Prostate gland (tissue), 2 donors: ENCODE measurements at regions not wholly inside any gene's neighbourhood (a gene's known extent, or its start where the extent isn't known, plus 50 kb on each side); places are given as distances from the start of the nearest gene placed in this dataset.
"Not testable (repeated sequence)": the region's sequence is repeated elsewhere in the genome, so short reads cannot be mapped to it uniquely, and the experiment has no call there.

ENCODE experiments used
- DNase-seq: peaks from one replicate; pipeline ENCODE4 v3.0.0-alpha.2; 2019; ENCODE audit warnings: low spot score
- H3K27ac ChIP-seq, 2 donors: fragments of 200-600 bp; sonication (generic); 2 replicates each; pipeline ENCODE4 v1.5.1; 2017 to 2019
- H3K27me3 ChIP-seq: fragments of 200-600 bp; sonication (generic); replicated peaks from 2 replicates; pipeline ENCODE4 v1.5.1; 2019; ENCODE audit not compliant: insufficient read depth
- H3K36me3 ChIP-seq, 2 donors: fragments of 200-600 bp; sonication (generic); 1 replicate in 1 of 2; 2 replicates in 1 of 2; pipeline versions ENCODE4 v1.5.1 to v1.8.1; 2017 to 2019
- H3K4me1 ChIP-seq: fragments of 200-600 bp; sonication (generic); replicated peaks from 2 replicates; pipeline ENCODE4 v1.5.1; 2019
- H3K4me3 ChIP-seq, 2 donors: fragments of 200-600 bp; sonication (generic); 2 replicates each; pipeline ENCODE4 v1.5.1; 2017 to 2019
- H3K9me3 ChIP-seq: fragments of 200-600 bp; sonication (generic); 2 replicates; pipeline ENCODE4 v1.5.1; 2017
- POLR2A ChIP-seq: fragments of 450-650 bp; IDR thresholded peaks from one replicate; pipeline ENCODE4 v1.6.1; 2016; ENCODE audit warnings: antibody characterized with exemption, mild to moderate bottlenecking
- POLR2AphosphoS5 ChIP-seq: sonication (generic); formaldehyde crosslinking; IDR thresholded peaks from one replicate; pipeline ENCODE4 v1.6.1; 2017; ENCODE audit warnings: antibody characterized with exemption
- WGBS: methylation state at CpG from one replicate; pipeline ENCODE4 v1.1.5; 2018; 5-methylcytosine and 5-hydroxymethylcytosine counted together
- intact Hi-C: fragments of 100-400 bp; cut with DNase I; formaldehyde crosslinking; loops from one replicate; pipeline ENCODE4 v1.14.2; 2022
- TF ChIP-seq, protein P1 (sequence below), 4 experiments: fragments of 200-600 bp in 2 of 4; fragments of 450-650 bp in 2 of 4; sonication (generic) in 2 of 4; IDR thresholded peaks; 1 replicate in 3 of 4; 2 replicates in 1 of 4; pipeline ENCODE4 v1.5.1; 2016 to 2019; ENCODE audit warnings: antibody characterized with exemption in 4 of 4, mild to moderate bottlenecking in 2 of 4, moderate library complexity in 2 of 4

DNA sequence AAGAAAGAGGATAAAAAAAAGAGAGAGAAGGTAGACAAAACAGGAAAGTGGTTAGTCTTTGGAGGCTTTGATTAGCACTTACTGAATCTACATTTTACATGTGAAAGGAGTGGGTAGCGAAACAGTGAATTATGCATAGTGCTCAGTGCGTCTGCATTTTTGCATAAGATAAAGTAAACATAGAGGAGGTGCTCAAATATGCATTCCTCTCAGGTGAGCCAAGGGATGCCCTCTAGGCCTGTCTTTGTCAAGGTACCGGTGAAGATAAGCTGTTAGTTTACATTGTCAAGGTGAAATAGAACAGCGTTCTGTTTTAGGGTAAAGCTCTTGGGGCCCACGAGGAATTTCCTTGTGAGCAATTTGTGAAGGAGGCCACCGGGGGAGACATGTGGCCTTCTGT, 260.6 kb downstream of the TRIML1 start:
- WGBS: 36% methylated on average over 6 of the region's 6 CpGs
- H3K27ac ChIP-seq: no peak overlapping the region

DNA sequence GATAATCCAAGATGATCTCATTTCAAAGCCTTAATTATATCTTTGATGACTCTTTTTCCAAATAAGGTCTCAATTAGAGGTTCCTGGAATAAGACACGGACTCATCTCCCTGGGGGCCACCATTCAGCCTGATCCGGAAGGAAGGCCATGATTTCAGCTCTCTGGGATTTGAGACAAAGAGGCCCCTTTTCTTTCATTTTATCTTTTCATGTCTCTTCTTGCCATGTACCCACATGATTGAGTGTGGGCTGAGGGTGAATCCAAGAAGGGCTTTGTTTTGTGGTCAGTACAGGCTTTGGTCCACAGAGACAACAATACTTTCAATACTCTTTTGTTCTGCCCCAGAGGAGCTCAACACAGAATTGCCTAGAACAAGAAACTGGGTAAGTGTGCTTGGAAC, 261.2 kb downstream of the TRIML1 start:
- WGBS: 42% methylated on average over 2 of the region's 2 CpGs
- no peaks in the 10 kb centered on the region for H3K9me3 ChIP-seq
- intact Hi-C loops: no loop called here
- H3K36me3 ChIP-seq: no peaks in the 10 kb centered on the region
- H3K4me3 ChIP-seq: no peak overlapping the region
- no peaks in the 10 kb centered on the region for H3K4me1 ChIP-seq
- DNase-seq: no peak
- H3K27me3 ChIP-seq: no peaks in the 10 kb centered on the region
- TF ChIP-seq, protein P1, sequence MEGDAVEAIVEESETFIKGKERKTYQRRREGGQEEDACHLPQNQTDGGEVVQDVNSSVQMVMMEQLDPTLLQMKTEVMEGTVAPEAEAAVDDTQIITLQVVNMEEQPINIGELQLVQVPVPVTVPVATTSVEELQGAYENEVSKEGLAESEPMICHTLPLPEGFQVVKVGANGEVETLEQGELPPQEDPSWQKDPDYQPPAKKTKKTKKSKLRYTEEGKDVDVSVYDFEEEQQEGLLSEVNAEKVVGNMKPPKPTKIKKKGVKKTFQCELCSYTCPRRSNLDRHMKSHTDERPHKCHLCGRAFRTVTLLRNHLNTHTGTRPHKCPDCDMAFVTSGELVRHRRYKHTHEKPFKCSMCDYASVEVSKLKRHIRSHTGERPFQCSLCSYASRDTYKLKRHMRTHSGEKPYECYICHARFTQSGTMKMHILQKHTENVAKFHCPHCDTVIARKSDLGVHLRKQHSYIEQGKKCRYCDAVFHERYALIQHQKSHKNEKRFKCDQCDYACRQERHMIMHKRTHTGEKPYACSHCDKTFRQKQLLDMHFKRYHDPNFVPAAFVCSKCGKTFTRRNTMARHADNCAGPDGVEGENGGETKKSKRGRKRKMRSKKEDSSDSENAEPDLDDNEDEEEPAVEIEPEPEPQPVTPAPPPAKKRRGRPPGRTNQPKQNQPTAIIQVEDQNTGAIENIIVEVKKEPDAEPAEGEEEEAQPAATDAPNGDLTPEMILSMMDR (IDR thresholded peaks at IDR 0.05): no peak
- TF ChIP-seq POLR2AphosphoS5: no peak
- no peak for TF ChIP-seq POLR2A
- no peak overlapping the region for H3K27ac ChIP-seq

More for the DNA sequence above, 260.6 kb downstream of the TRIML1 start:
- Histone ChIP-seq H3K36me3 (no peaks in the 10 kb centered on the region), H3K4me3 (no peak overlapping the region), H3K4me1 (no peaks in the 10 kb centered on the region), H3K9me3 (no peaks in the 10 kb centered on the region), H3K27me3 (no peaks in the 10 kb centered on the region)
- DNase-seq: no peak
- intact Hi-C loops: no loop called here
- TF ChIP-seq POLR2AphosphoS5 (no peak), POLR2A (no peak)
- TF ChIP-seq, protein P1 (IDR thresholded peaks at IDR 0.05): no peak

DNA sequence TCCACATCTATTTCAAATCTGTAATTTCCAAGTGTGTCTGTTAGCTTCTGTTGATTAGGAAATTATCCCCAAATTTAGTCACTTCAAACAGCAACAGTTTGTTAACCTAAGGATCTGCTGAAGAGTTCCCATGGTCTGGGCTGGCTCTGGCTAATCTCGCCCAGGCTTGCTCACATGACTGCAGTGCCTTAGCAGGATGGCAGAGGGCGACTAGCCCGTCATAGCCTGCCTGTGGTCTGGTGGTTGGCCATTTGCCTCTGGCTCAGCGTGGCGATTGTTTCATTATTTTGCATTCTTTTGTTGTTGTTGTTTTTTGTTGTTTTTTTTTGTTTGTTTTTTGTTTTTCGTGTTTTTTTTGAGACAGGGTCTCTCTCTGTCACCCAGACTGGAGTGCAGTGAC, 264.0 kb downstream of the TRIML1 start:
- Histone ChIP-seq H3K27ac (no peak overlapping the region), H3K9me3 (no peaks in the 10 kb centered on the region), H3K4me3 (no peak overlapping the region), H3K4me1 (no peaks in the 10 kb centered on the region), H3K27me3 (no peaks in the 10 kb centered on the region), H3K36me3 (no peaks in the 10 kb centered on the region)
- intact Hi-C loops: no loop called here
- DNase-seq: no peak
- TF ChIP-seq, protein P1 (IDR thresholded peaks at IDR 0.05): no peak
- TF ChIP-seq POLR2AphosphoS5 (no peak), POLR2A (no peak)
- 89% methylated on average over 6 of the region's 6 CpGs for WGBS

DNA sequence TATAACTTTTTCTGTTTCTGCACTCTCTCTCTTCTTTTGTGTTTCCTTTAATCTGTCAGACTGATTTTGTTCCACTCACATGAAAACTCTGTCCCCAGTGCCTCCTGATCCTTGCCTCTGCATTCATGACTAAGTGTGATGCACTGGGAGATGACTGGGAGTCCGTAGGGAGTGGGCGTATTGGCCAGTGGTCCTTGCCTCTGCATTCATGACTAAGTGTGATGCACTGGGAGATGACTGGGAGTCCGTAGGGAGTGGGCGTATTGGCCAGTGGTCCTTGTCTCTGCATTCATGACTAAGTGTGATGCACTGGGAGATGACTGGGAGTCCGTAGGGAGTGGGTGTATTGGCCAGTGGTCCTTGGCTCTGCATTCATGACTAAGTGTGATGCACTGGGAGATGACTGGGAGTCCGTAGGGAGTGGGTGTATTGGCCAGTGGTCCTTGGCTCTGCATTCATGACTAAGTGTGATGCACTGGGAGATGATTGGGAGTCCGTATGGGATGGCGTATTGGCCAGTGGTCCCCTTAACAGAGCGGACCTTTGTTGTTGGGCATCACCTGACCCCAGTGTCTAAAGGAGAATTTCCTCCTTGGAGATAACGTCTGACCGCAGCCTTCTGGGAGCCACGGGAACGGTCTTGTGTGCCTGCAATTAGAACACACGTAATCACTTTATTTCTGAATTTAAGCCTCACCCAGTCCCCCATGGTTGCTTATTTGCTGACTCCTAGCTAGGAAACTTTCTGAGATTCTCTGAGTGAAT, 266.0 kb downstream of the TRIML1 start:
- DNase-seq, H3K36me3 ChIP-seq, H3K27me3 ChIP-seq, intact Hi-C loops, H3K4me1 ChIP-seq, H3K4me3 ChIP-seq, H3K27ac ChIP-seq, H3K9me3 ChIP-seq: not testable (repeated sequence)
- 93% methylated on average over 14 of the region's 14 CpGs for WGBS

DNA sequence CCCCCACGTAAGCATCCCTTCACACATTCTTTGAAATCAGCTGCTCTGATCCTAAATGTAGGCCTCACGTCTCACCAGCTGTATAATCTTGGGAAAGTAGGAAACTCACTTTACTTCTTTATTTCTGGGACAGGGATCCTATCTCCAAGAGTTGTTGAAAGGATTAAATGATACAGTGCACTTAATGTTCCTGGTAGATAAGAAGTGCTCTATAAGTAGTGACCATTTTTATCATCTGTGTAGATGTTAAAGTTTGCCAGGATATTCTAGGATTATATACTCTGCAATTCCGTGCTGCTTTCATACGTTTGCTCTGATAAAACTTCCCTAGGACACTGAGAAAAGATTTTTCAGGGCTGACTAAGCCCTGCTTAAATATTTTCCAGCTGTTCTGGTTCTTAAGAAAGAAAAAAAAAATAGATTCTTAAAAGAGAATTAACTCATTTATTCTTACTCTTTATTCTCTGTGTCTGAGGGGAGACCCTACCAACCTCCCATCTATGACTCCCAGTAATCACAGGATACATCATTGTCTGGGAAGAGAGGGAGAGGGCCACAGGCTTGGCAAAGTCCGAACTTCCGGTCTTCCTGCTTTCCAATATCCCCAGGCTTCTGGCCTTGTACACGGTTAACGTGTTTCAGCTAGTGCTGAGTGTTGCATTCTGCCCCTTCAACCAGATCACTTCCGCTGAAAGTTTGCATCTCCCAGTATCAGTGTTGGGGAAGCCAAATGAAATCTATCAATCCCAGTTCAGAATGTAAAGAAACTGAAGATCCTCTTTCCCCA, 269.2 kb downstream of the TRIML1 start:
- Histone ChIP-seq H3K4me3 (no peak overlapping the region), H3K4me1 (no peaks in the 10 kb centered on the region), H3K27ac (no peak overlapping the region), H3K9me3 (no peaks in the 10 kb centered on the region), H3K27me3 (no peaks in the 10 kb centered on the region), H3K36me3 (no peaks in the 10 kb centered on the region)
- no peak for DNase-seq
- intact Hi-C loops: no loop called here
- TF ChIP-seq POLR2AphosphoS5: no peak
- TF ChIP-seq, protein P1 (IDR thresholded peaks at IDR 0.05): no peak
- no peak for TF ChIP-seq POLR2A
- 58% methylated on average over 9 of the region's 9 CpGs for WGBS
